Uterus (tissue), 3 donors: ENCODE measurements at regions not wholly inside any gene's neighbourhood (a gene's known extent, or its start where the extent isn't known, plus 50 kb on each side); places are given as distances from the start of the nearest gene placed in this dataset.

Experiments used
- DNase-seq, 2 donors: peaks; one replicate each; pipeline ENCODE4 v3.0.0-alpha.2; 2019 to 2020
- H3K27ac ChIP-seq, 2 donors: fragments of 200-600 bp; sonication (generic); 1 replicate in 1 of 2; 2 replicates in 1 of 2; pipeline ENCODE4 v1.5.1; 2016 to 2018
- H3K27me3 ChIP-seq, 2 donors: fragments of 200-600 bp; sonication (generic); one replicate each; pipeline ENCODE4 v1.5.1; 2018 to 2019; ENCODE audit warnings: control low read depth in 1 of 2
- H3K36me3 ChIP-seq, 2 donors: fragments of 200-600 bp; sonication (generic); one replicate each; pipeline ENCODE4 v1.5.1; 2019; ENCODE audit warnings: control low read depth in 1 of 2
- H3K4me1 ChIP-seq, 2 donors: fragments of 200-600 bp; sonication (generic); one replicate each; pipeline ENCODE4 v1.5.1; 2018 to 2019; ENCODE audit warnings: control low read depth in 1 of 2
- H3K4me3 ChIP-seq, 2 donors: fragments of 200-600 bp; sonication (generic); 1 replicate in 1 of 2; 2 replicates in 1 of 2; pipeline ENCODE4 v1.5.1; 2018 to 2019; ENCODE audit warnings: mild to moderate bottlenecking in 1 of 2
- H3K9me3 ChIP-seq, 2 donors: fragments of 200-600 bp; sonication (generic); one replicate each; pipeline ENCODE4 v1.5.1; 2019; ENCODE audit warnings: control low read depth in 1 of 2
- CTCF ChIP-seq, 4 experiments: fragments of 200-600 bp in 2 of 4; fragments of 450-650 bp in 2 of 4; sonication (generic) in 2 of 4; IDR thresholded peaks; one replicate each; pipeline ENCODE4 v1.5.1; 2016 to 2019; ENCODE audit warnings: antibody characterized with exemption in 4 of 4, mild to moderate bottlenecking in 2 of 4, moderate library complexity in 1 of 4
- POLR2A ChIP-seq, 2 donors: fragments of 450-650 bp; IDR thresholded peaks; one replicate each; pipeline ENCODE4 v1.6.1; 2016; ENCODE audit warnings: antibody characterized with exemption in 2 of 2, mild to moderate bottlenecking in 1 of 2, moderate library complexity in 1 of 2
- intact Hi-C: fragments of 100-400 bp; cut with DNase I; formaldehyde crosslinking; loops from one replicate; pipeline ENCODE4 v1.15.1; 2023; ENCODE audit warnings: low total_unique reads
- donor health status: DM: yes; HTN: yes; CAD: no.

GRCh38 chr5:162429142-162429541 lies 361.6 kb downstream of the GABRG2 start:
- DNase-seq, result no peak
- Histone ChIP-seq H3K9me3 (no peaks in the 10 kb centered on the region), H3K4me3 (no peak overlapping the region), H3K27me3 (no peaks in the 10 kb centered on the region), H3K4me1 (no peaks in the 10 kb centered on the region), H3K36me3 (no peaks in the 10 kb centered on the region), H3K27ac (no peak overlapping the region)
- TF ChIP-seq POLR2A (IDR thresholded peaks at IDR 0.05) (no peak), CTCF (IDR thresholded peaks at IDR 0.05) (no peak)
- intact Hi-C loops, result no loop called here

- no peaks in the 10 kb centered on the region for H3K9me3 ChIP-seq
- H3K27ac ChIP-seq, result no peak overlapping the region
- intact Hi-C loops, result no loop called here
- no peak for DNase-seq
- no peaks in the 10 kb centered on the region for H3K36me3 ChIP-seq
- no peak for TF ChIP-seq CTCF (IDR thresholded peaks at IDR 0.05)
- no peak for TF ChIP-seq POLR2A (IDR thresholded peaks at IDR 0.05)
- H3K4me3 ChIP-seq, result no peak overlapping the region
- no peaks in the 10 kb centered on the region for H3K27me3 ChIP-seq
- no peaks in the 10 kb centered on the region for H3K4me1 ChIP-seq
Observed at GRCh38 chr5:162434281-162434680, 366.7 kb downstream of the GABRG2 start.

DNA sequence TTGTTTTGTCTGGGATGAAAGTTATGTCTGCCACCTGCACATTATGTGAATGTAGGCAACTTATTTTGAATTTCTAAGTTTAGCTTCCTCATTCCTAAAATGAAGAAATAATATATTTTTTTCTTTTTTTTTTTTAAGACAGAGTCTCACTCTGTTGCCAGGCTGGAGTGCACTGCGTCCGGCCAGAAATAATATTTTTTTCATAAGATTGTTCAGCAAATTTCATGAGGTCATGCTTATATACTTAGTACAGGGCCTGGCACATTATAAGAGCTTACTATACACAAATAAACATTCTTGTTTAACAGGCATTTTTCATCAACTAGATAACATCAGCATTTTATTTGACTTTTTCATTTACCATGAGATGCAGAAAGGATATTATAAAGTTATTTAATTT lies 368.5 kb downstream of the GABRG2 start:
- no peak for TF ChIP-seq CTCF (IDR thresholded peaks at IDR 0.05)
- no peak for TF ChIP-seq POLR2A (IDR thresholded peaks at IDR 0.05)
- no peaks in the 10 kb centered on the region for H3K4me1 ChIP-seq
- intact Hi-C loops, result no loop called here

DNA sequence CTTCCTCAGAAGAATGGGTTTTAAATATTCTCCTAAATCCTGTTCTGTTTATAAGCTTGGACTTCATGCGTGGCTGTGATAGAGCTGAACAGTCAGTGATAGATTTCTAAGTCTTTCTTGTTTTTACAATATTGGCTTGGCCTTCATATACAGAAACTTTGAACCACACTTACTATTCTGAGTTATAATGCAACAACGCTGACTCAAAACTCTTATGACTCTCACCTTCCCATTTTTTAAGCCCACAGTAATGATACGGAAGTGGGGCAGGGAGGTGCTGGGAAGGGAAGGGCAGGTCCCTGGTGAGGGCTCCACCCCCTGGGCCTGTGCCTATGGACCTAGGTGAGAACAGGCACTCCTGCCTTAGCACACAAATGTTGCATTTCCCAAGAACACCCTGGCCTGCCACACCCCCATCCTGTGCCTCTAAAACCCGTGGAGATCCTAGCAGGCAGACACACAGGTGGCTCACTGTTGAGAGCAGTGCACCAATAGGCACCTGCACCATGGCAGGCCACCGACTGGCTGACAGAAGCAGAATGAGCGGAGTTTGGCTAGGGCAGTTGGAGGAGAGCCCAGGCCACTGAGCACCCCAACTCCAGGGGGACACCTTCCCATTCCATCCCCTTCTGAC lies 376.7 kb downstream of the GABRG2 start:
- intact Hi-C loops, result no loop called here
- Histone ChIP-seq H3K9me3 (no peaks in the 10 kb centered on the region), H3K27ac (no peak overlapping the region), H3K4me3 (no peak overlapping the region), H3K36me3 (no peaks in the 10 kb centered on the region), H3K4me1 (no peaks in the 10 kb centered on the region), H3K27me3 (no peaks in the 10 kb centered on the region)
- TF ChIP-seq CTCF (IDR thresholded peaks at IDR 0.05) (no peak), POLR2A (IDR thresholded peaks at IDR 0.05) (no peak)
- DNase-seq, result no peak

More for the DNA sequence above, 368.5 kb downstream of the GABRG2 start:
- Histone ChIP-seq H3K27me3 (no peaks in the 10 kb centered on the region), H3K9me3 (no peaks in the 10 kb centered on the region), H3K4me3 (no peak overlapping the region), H3K27ac (no peak overlapping the region), H3K36me3 (no peaks in the 10 kb centered on the region)
- no peak for DNase-seq

- no peak overlapping the region for H3K27ac ChIP-seq
- TF ChIP-seq POLR2A (IDR thresholded peaks at IDR 0.05), result no peak
- TF ChIP-seq CTCF (IDR thresholded peaks at IDR 0.05), result no peak
- H3K4me1 ChIP-seq, result no peaks in the 10 kb centered on the region
- H3K4me3 ChIP-seq, result no peak overlapping the region
- intact Hi-C loops, result no loop called here
- no peaks in the 10 kb centered on the region for H3K27me3 ChIP-seq
- H3K36me3 ChIP-seq, result no peaks in the 10 kb centered on the region
- H3K9me3 ChIP-seq, result no peaks in the 10 kb centered on the region
- DNase-seq, result no peak
Observed at GRCh38 chr5:162456086-162456485, 388.5 kb downstream of the GABRG2 start.
